ACHN (cell line): ENCODE measurements at regions not wholly inside any gene's neighbourhood (a gene's known extent, or its start where the extent isn't known, plus 50 kb on each side); places are given as distances from the start of the nearest gene placed in this dataset.

ENCODE experiments used
- DNase-seq: peaks from one replicate; pipeline ENCODE4 v3.0.0-alpha.2; 2015
- in situ Hi-C: cut with HindIII; loops from 2 replicates; pipeline ENCODE4 v1.10.0; 2017; ENCODE audit warnings: low sequenced_read_pairs, low pct_ligation_motif_present, low pct_unique_long_range_greater_than_20kb

- no peak for DNase-seq
- in situ Hi-C loops: no loop called here
Observed at GRCh38 chr11:43238341-43238740, 73.5 kb upstream of the API5 start.

GRCh38 chr11:43239791-43240190 lies 72.0 kb upstream of the API5 start:
- in situ Hi-C loops: no loop called here
- no peak for DNase-seq

DNA sequence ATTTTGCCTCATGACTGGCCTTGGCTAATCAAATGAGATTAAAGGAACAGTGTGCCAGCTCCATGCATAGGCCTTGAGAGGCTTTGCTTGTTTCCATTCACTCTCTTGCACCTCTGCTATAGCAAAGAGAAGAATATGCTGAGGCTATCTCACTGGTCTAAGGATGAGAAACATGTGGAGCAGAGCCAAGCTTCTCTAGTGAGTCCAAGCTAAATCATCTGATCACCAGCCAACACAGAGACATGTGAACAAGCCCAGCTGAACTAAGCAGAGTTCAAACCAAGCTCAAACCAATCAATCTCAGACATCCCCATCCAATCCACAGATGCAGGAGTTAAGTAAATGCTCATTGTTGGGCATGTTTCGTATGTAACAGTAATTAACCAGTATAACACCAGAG lies 69.4 kb upstream of the API5 start:
- in situ Hi-C loops: no loop called here

GRCh38 chr11:43243927-43244326 lies 67.9 kb upstream of the API5 start:
- DNase-seq: no peak
- in situ Hi-C loops: no loop called here

More for the DNA sequence above, 69.4 kb upstream of the API5 start:
- DNase-seq: no peak

- in situ Hi-C loops: no loop called here
- no peak for DNase-seq
Observed at GRCh38 chr11:43245466-43245865, 66.3 kb upstream of the API5 start.

GRCh38 chr11:43250309-43250708 lies 61.5 kb upstream of the API5 start:
- in situ Hi-C loops: no loop called here

DNA sequence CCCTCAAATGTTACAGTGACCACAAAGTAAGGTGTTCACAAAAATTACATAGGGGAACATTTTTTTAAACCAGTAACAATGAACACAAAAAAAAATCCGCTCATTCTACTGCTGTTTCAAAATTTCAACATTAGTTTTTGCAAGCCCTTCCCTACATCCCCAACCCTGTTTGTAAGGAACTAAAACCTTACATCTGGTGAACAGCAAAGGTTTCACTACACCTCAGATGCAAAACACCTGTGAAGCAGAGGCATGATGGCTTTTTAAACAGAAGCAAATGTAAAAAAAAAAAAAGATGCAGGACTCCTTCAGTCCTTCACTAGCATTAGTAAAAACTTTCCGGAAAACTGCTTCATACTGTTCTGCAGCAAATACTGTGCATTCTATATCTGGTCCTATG lies 50.0 kb upstream of the API5 start:
- no peak for DNase-seq
- in situ Hi-C loops: no loop called here

More at GRCh38 chr11:43250309-43250708, 61.5 kb upstream of the API5 start:
- no peak for DNase-seq
